ENCODE measurements at regions not wholly inside any gene's neighbourhood (a gene's known extent, or its start where the extent isn't known, plus 50 kb on each side); places are given as distances from the start of the nearest gene placed in this dataset.
"Not testable (repeated sequence)": the region's sequence is repeated elsewhere in the genome, so short reads cannot be mapped to it uniquely, and the experiment has no call there.

GRCh38 chr12:73623421-73623820 lies 914.2 kb upstream of the ATXN7L3B start:
- TF ChIP-seq CTCF (IDR thresholded peaks at IDR 0.05; ENCODE audit: low read depth, low read length) = no peak
- no peak for DNase-seq (ENCODE audit: extremely low read depth, low read depth)

GRCh38 chr12:73625226-73625625 lies 912.4 kb upstream of the ATXN7L3B start:
- no peak for DNase-seq (ENCODE audit: extremely low read depth, low read depth)
- TF ChIP-seq CTCF (IDR thresholded peaks at IDR 0.05; ENCODE audit: low read depth, low read length) = no peak

DNA sequence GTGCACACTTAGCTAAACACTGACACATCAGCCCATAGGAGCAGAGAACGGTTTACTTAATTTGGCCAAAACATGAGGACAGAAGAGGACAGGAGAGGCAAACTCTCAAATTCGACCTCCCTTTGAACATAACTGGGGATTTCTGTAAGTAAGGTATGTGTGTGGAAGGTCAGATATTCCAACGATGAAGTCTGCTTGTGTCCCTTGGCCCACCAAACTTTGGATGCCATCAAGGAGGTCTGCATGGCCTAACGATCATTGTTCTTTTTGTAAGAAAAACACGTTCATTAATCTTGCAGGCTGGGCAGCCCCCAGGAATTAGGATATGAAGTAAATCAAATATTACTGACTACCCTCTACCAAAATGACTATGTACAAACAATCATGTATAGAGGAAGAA lies 908.5 kb upstream of the ATXN7L3B start:
- DNase-seq (ENCODE audit: extremely low read depth, low read depth) = no peak
- TF ChIP-seq CTCF (IDR thresholded peaks at IDR 0.05; ENCODE audit: low read depth, low read length) = no peak

DNA sequence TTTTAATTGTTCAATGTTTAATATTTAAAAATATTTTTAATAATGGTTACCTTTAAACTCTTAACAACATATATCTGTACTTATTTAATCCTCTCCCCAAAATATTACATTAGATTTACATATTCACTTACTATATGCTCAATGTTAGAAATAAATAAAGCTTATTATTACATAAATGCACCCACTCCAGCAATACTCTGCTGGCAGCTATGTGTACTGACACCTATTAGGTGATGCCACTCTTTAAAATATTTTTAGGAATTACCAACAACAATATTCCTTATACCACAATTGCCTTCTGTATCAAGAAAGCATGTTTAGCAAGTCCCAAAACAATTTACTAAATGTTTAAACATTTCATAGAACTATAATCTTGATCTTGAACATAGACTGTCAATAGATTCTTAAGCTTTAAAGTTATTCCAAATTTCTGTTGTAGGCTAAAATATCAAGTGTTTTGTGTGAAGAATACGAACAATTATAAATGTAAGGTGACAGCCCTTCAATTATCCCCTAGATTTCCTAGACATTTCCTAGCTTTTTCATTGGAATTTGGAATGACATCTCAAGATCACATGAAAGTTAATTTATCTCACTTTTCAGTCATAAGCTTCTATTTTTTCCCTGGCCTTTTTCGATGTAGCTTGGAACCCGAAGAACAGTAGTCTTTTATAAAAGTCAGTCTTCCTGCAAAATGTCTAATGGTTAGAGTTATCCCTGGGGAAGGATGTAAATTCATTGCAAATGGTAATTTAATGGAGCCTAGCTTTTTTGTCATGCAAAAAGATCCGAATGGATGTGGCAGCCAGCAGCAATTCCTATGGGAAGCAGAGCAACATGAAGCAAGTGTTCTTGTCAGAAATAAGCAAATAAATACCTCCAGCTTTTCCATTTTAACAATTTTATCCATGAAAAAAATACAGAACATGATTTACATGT lies 907.5 kb upstream of the ATXN7L3B start:
- DNase-seq (ENCODE audit: extremely low read depth, low read depth) = no peak
- TF ChIP-seq CTCF (IDR thresholded peaks at IDR 0.05; ENCODE audit: low read depth, low read length) = no peak

GRCh38 chr12:73632191-73632590 lies 905.4 kb upstream of the ATXN7L3B start:
- TF ChIP-seq CTCF (IDR thresholded peaks at IDR 0.05; ENCODE audit: low read depth, low read length) = no peak
- no peak for DNase-seq (ENCODE audit: extremely low read depth, low read depth)

- TF ChIP-seq CTCF (IDR thresholded peaks at IDR 0.05; ENCODE audit: low read depth, low read length) = no peak
- no peak for DNase-seq (ENCODE audit: extremely low read depth, low read depth)
Observed at GRCh38 chr12:73632661-73633060, 905.0 kb upstream of the ATXN7L3B start.

- DNase-seq (ENCODE audit: extremely low read depth, low read depth) = not testable (repeated sequence)
Observed at GRCh38 chr12:73639397-73639796, 898.2 kb upstream of the ATXN7L3B start.

GRCh38 chr12:73656375-73656774 lies 881.3 kb upstream of the ATXN7L3B start:
- DNase-seq (ENCODE audit: extremely low read depth, low read depth) = no peak
- TF ChIP-seq CTCF (IDR thresholded peaks at IDR 0.05; ENCODE audit: low read depth, low read length) = no peak

All from AG09319 (cell line).